Stomach (tissue), 8 donors: ENCODE measurements at regions not wholly inside any gene's neighbourhood (a gene's known extent, or its start where the extent isn't known, plus 50 kb on each side); places are given as distances from the start of the nearest gene placed in this dataset.

ENCODE experiments used
- DNase-seq, 2 donors: peaks; one replicate each; pipeline versions ENCODE4 v3.0.0 to v3.0.0-alpha.2; 2013 to 2019
- H3K27ac ChIP-seq, 5 donors: fragments of 200-600 bp in 4 of 5; sonication (generic) in 4 of 5; one replicate each; pipeline ENCODE4 v1.5.1; 2013 to 2019; ENCODE audit warnings: mild to moderate bottlenecking in 1 of 5, moderate library complexity in 1 of 5
- H3K27me3 ChIP-seq, 3 donors: fragments of 200-600 bp; sonication (generic); one replicate each; pipeline ENCODE4 v1.5.1; 2017 to 2019; ENCODE audit warnings: mixed run types in 1 of 3
- H3K36me3 ChIP-seq, 4 donors: fragments of 200-600 bp; sonication (generic); 1 replicate in 3 of 4; 2 replicates in 1 of 4; pipeline ENCODE4 v1.5.1; 2016 to 2019
- H3K4me1 ChIP-seq, 4 donors: fragments of 200-600 bp; sonication (generic); one replicate each; pipeline ENCODE4 v1.5.1; 2016 to 2019
- H3K4me3 ChIP-seq, 4 donors: fragments of 200-600 bp; sonication (generic) in 3 of 4; one replicate each; pipeline ENCODE4 v1.5.1; 2016 to 2019; ENCODE audit warnings: mild to moderate bottlenecking in 1 of 4
- H3K9me3 ChIP-seq, 4 donors: fragments of 200-600 bp; sonication (generic); one replicate each; pipeline ENCODE4 v1.5.1; 2016 to 2019
- CTCF ChIP-seq, 7 experiments: fragments of 450-650 bp in 4 of 7; fragments of 200-600 bp in 3 of 7; sonication (generic) in 3 of 7; IDR thresholded peaks; one replicate each; pipeline ENCODE4 v1.5.1; 2016 to 2019; ENCODE audit warnings: antibody characterized with exemption in 7 of 7, control low read depth in 2 of 7, mild to moderate bottlenecking in 1 of 7
- EP300 ChIP-seq: sonication (generic); formaldehyde crosslinking; IDR thresholded peaks from one replicate; pipeline ENCODE4 v1.6.1; 2017; ENCODE audit warnings: antibody characterized with exemption
- POLR2A ChIP-seq, 4 donors: fragments of 450-650 bp; IDR thresholded peaks; one replicate each; pipeline ENCODE4 v1.6.1; 2016; ENCODE audit warnings: antibody characterized with exemption in 4 of 4, control low read depth in 2 of 4, mild to moderate bottlenecking in 1 of 4, moderate library complexity in 1 of 4
- POLR2AphosphoS5 ChIP-seq, 3 donors: sonication (generic); formaldehyde crosslinking; IDR thresholded peaks; one replicate each; pipeline ENCODE4 v1.6.1; 2016; ENCODE audit warnings: antibody characterized with exemption in 3 of 3
- WGBS, 5 donors: extraction: QIAGEN DNeasy Blood & Tissue Kit in 3 of 5; methylation state at CpG; one replicate each; pipeline versions ENCODE4 v1.1.5 to v1.1.7; 2013 to 2018; 5-methylcytosine and 5-hydroxymethylcytosine counted together
- intact Hi-C: fragments of 100-400 bp; cut with DNase I; formaldehyde crosslinking; loops from one replicate; pipeline ENCODE4 v1.15.1; 2023; ENCODE audit warnings: low total_unique reads
- donor health status: healthy with polysubstance abuse.
- donor health status: Bipolar disorder and iron deficiency.
- donor health status: healthy.

GRCh38 chr14:65976761-65977404 lies 509.3 kb upstream of the CCDC196 start:
- H3K4me1 ChIP-seq = no peaks in the 10 kb centered on the region
- H3K27ac ChIP-seq = no peak overlapping the region
- no peak overlapping the region for H3K4me3 ChIP-seq
- TF ChIP-seq CTCF (IDR thresholded peaks at IDR 0.05) = no peak
- TF ChIP-seq EP300 = no peak
- no peak for TF ChIP-seq POLR2AphosphoS5 (IDR thresholded peaks at IDR 0.05)
- TF ChIP-seq POLR2A (IDR thresholded peaks at IDR 0.05) = no peak
- no peaks in the 10 kb centered on the region for H3K27me3 ChIP-seq
- no peaks in the 10 kb centered on the region for H3K36me3 ChIP-seq
- peaks cover 0 to 10% (median 5%) of the 10 kb centered on the region in 4 donors for H3K9me3 ChIP-seq
- WGBS, 5 donors = 74 to 90% (median 86%) methylated on average over 6 of the region's 6 CpGs
- DNase-seq = no peak
- intact Hi-C loops = no loop called here

GRCh38 chr14:65981192-65981843 lies 504.9 kb upstream of the CCDC196 start:
- TF ChIP-seq CTCF (IDR thresholded peaks at IDR 0.05) (no peak), POLR2AphosphoS5 (IDR thresholded peaks at IDR 0.05) (no peak), EP300 (no peak), POLR2A (IDR thresholded peaks at IDR 0.05) (no peak)
- no peak for DNase-seq
- peaks cover 0 to 10% (median 5%) of the 10 kb centered on the region in 4 donors for H3K9me3 ChIP-seq
- no peaks in the 10 kb centered on the region for H3K27me3 ChIP-seq
- 68 to 77% (median 75%) methylated on average over 6 of the region's 6 CpGs for WGBS, 5 donors
- H3K36me3 ChIP-seq = no peaks in the 10 kb centered on the region
- intact Hi-C loops = no loop called here
- no peak overlapping the region for H3K27ac ChIP-seq
- H3K4me3 ChIP-seq = no peak overlapping the region
- no peaks in the 10 kb centered on the region for H3K4me1 ChIP-seq

DNA sequence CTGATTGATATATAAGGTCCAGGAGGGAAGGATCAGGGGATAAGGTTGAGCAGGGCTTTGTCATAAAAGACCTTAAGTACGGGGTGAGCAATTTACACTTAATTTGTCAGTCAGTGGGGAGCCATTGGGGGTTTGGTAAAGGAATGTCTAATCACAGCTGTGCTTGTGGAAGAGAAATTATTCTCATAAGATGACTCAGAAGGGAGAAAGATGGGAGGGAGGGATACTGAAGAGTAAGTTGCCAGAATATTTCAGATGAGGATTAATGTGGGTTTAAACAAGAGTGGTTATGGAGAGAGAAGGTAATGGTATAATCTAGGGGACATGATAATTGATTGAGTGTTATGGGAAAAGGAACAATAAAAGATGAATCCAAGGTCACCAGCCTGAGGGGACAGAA lies 500.1 kb upstream of the CCDC196 start:
- H3K9me3 ChIP-seq = no peaks in the 10 kb centered on the region
- H3K4me3 ChIP-seq = no peak overlapping the region
- no peak for TF ChIP-seq CTCF (IDR thresholded peaks at IDR 0.05)
- no peak for TF ChIP-seq EP300
- TF ChIP-seq POLR2AphosphoS5 (IDR thresholded peaks at IDR 0.05) = no peak
- no peak for TF ChIP-seq POLR2A (IDR thresholded peaks at IDR 0.05)
- DNase-seq = no peak
- no peaks in the 10 kb centered on the region for H3K4me1 ChIP-seq
- WGBS, 5 donors = 26 to 44% (median 37%) methylated on average over 1 of the region's 1 CpG
- no peak overlapping the region for H3K27ac ChIP-seq
- intact Hi-C loops = no loop called here
- H3K36me3 ChIP-seq = no peaks in the 10 kb centered on the region
- no peaks in the 10 kb centered on the region for H3K27me3 ChIP-seq

DNA sequence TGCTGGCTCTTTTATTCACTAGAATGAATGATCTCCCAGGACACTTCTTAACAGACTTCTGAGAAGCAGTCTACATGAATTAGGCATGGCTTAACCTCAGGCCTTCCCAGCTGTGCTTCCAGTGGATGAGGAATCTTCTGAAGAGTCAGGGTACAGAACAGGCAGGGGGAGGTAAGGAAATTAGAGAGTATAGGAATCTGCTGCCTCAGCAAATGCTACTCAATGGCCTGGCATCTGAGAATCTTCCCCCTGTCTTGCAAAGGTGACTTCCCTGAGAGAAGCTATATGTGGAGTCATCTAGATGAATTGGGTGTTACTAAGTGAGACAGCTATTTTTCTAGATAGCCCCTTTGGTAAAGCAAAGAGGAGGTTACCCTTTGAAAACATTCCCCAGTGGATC lies 496.2 kb upstream of the CCDC196 start:
- intact Hi-C loops = no loop called here
- no peak overlapping the region for H3K27ac ChIP-seq
- H3K4me1 ChIP-seq = no peaks in the 10 kb centered on the region
- H3K4me3 ChIP-seq = no peak overlapping the region
- H3K27me3 ChIP-seq = no peaks in the 10 kb centered on the region
- H3K36me3 ChIP-seq = no peaks in the 10 kb centered on the region
- no peaks in the 10 kb centered on the region for H3K9me3 ChIP-seq
- no peak for TF ChIP-seq CTCF (IDR thresholded peaks at IDR 0.05)
- TF ChIP-seq EP300 = no peak
- TF ChIP-seq POLR2A (IDR thresholded peaks at IDR 0.05) = no peak
- no peak for TF ChIP-seq POLR2AphosphoS5 (IDR thresholded peaks at IDR 0.05)
- DNase-seq = no peak
